ENCODE measurements at regions not wholly inside any gene's neighbourhood (a gene's known extent, or its start where the extent isn't known, plus 50 kb on each side); places are given as distances from the start of the nearest gene placed in this dataset.
A peak's percentile ranks its signal among the peaks of the same experiment; 100 is the strongest.

GRCh38 chr15:68518785-68519430 is 59.9 kb upstream of the CORO2B start:
- TF ChIP-seq SPI1 (IDR thresholded peaks at IDR 0.05; ENCODE audit: low read depth, low read length) (peak; percentile 37), POLR2A (IDR thresholded peaks at IDR 0.05; ENCODE audit: low read depth, low read length) (no peak), POU2F2 (IDR thresholded peaks at IDR 0.05; ENCODE audit: low read depth, low read length) (no peak)
- DNase-seq (ENCODE audit: insufficient read length, low spot score) (no peak), FAIRE-seq (no peak)

- TF ChIP-seq PAX5 (IDR thresholded peaks at IDR 0.05; ENCODE audit: insufficient read depth, low read length, severe bottlenecking) (no peak), TAF1 (IDR thresholded peaks at IDR 0.05; ENCODE audit: low read depth, low read length) (no peak), SPI1 (IDR thresholded peaks at IDR 0.05; ENCODE audit: low read depth, low read length) (no peak), POU2F2 (IDR thresholded peaks at IDR 0.05; ENCODE audit: low read depth, low read length) (no peak), POLR2AphosphoS5 (IDR thresholded peaks at IDR 0.05; ENCODE audit: low read depth, low read length) (no peak), POLR2A (IDR thresholded peaks at IDR 0.05; ENCODE audit: low read depth, low read length) (no peak)
- DNase-seq (ENCODE audit: insufficient read length, low spot score) (no peak), FAIRE-seq (no peak)
These were observed 53.8 kb upstream of the CORO2B start for GRCh38 chr15:68524753-68525584.

GRCh38 chr15:68525815-68526214 is 53.0 kb upstream of the CORO2B start:
- DNase-seq (ENCODE audit: insufficient read length, low spot score) (no peak), FAIRE-seq (no peak)
- TF ChIP-seq TAF1 (IDR thresholded peaks at IDR 0.05; ENCODE audit: low read depth, low read length): no peak

GRCh38 chr15:68526269-68526668 is 52.5 kb upstream of the CORO2B start:
- DNase-seq (ENCODE audit: insufficient read length, low spot score) (no peak), FAIRE-seq (peak; percentile 77)
- TF ChIP-seq POU2F2 (IDR thresholded peaks at IDR 0.05; ENCODE audit: low read depth, low read length): no peak
- TF ChIP-seq TAF1 (IDR thresholded peaks at IDR 0.05; ENCODE audit: low read depth, low read length): no peak
- no peak for TF ChIP-seq POLR2AphosphoS5 (IDR thresholded peaks at IDR 0.05; ENCODE audit: low read depth, low read length)
- TF ChIP-seq POLR2A (IDR thresholded peaks at IDR 0.05; ENCODE audit: low read depth, low read length): no peak
- no peak for TF ChIP-seq SPI1 (IDR thresholded peaks at IDR 0.05; ENCODE audit: low read depth, low read length)
- no peak for TF ChIP-seq PAX5 (IDR thresholded peaks at IDR 0.05; ENCODE audit: insufficient read depth, low read length, severe bottlenecking)

DNA sequence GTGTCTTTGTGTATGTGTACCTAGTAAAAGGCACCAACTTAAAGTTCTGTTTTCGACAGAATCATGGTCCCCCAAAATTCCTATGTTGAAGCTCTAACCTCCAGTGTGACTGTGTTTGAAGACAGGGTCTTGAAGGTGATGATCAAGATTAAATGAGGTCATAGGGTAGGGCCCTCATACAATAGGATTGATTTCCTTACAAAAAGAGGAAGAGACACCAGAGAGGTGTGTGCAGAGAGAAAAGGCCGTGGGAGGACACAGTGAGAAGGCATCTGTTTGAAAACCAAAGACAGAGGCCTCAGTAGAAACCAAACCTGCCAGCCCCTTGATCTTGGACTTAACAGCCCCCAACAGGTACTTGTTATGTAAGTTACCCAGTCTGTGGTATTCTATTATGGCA is 52.0 kb upstream of the CORO2B start:
- no peak for DNase-seq (ENCODE audit: insufficient read length, low spot score)
- FAIRE-seq: no peak
- TF ChIP-seq PAX5 (IDR thresholded peaks at IDR 0.05; ENCODE audit: insufficient read depth, low read length, severe bottlenecking): no peak
- peak; percentile 95 for TF ChIP-seq SPI1 (IDR thresholded peaks at IDR 0.05; ENCODE audit: low read depth, low read length)

DNA sequence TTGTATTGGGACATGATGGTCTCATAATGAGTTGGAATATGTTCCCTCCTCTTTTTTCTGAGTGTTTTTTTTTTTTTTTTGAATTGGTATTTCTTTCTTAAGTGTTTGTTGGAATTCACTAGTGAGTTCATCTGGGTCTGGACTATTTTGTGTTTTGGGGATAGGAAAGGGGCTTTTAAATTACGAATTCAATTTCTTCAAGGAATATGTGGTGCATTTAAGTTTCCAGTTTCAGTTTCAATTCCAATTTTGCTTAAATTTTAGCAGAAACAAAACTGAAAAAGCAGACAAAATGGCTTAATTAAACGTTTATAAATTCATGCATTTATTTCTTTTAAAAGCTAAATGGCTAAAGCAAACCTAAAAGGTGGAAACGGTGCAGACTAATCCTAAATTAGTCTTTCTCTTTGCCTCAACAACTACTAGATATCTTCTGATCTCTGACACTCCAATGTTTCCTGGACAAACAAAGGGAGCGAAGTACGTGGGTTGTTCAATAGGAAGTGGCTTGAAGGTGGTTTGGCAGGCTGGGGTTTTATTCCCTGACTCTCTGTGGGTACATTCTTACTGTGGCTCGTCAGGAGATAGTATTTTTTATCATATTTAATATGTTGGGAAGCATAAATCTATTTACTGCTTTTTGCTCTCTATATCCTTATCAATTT is 50.0 kb upstream of the CORO2B start:
- no peak for DNase-seq (ENCODE audit: insufficient read length, low spot score)
- no peak for FAIRE-seq
- TF ChIP-seq POLR2A (IDR thresholded peaks at IDR 0.05; ENCODE audit: low read depth, low read length) (no peak), POU2F2 (IDR thresholded peaks at IDR 0.05; ENCODE audit: low read depth, low read length) (no peak), POLR2AphosphoS5 (IDR thresholded peaks at IDR 0.05; ENCODE audit: low read depth, low read length) (no peak), PAX5 (IDR thresholded peaks at IDR 0.05; ENCODE audit: insufficient read depth, low read length, severe bottlenecking) (no peak), SPI1 (IDR thresholded peaks at IDR 0.05; ENCODE audit: low read depth, low read length) (no peak), TAF1 (IDR thresholded peaks at IDR 0.05; ENCODE audit: low read depth, low read length) (no peak)
